Ectodermal cell (in vitro differentiated cells): ENCODE measurements at regions not wholly inside any gene's neighbourhood (a gene's known extent, or its start where the extent isn't known, plus 50 kb on each side); places are given as distances from the start of the nearest gene placed in this dataset.

Source experiments
- H3K27ac ChIP-seq: 2 replicates; pipeline ENCODE4 v1.7.0; 2013; ENCODE audit warnings: mild to moderate bottlenecking, low read depth, low read length; ENCODE audit not compliant: insufficient read depth, poor library complexity, severe bottlenecking
- H3K27me3 ChIP-seq: 2 replicates; pipeline ENCODE4 v1.7.0; 2013; ENCODE audit warnings: mild to moderate bottlenecking, low read length; ENCODE audit not compliant: insufficient read depth, control insufficient read depth, poor library complexity, severe bottlenecking
- H3K36me3 ChIP-seq: one replicate; pipeline ENCODE4 v1.7.0; 2013; ENCODE audit warnings: low read length; ENCODE audit not compliant: control insufficient read depth, insufficient read depth
- H3K4me1 ChIP-seq: one replicate; pipeline ENCODE4 v1.7.0; 2013; ENCODE audit warnings: low read length; ENCODE audit not compliant: control insufficient read depth, insufficient read depth
- H3K4me3 ChIP-seq: 2 replicates; pipeline ENCODE4 v1.7.0; 2013; ENCODE audit warnings: low read depth, low read length, control low read depth; ENCODE audit not compliant: insufficient read depth
- H3K9me3 ChIP-seq: 2 replicates; pipeline ENCODE4 v1.7.0; 2013; ENCODE audit warnings: mild to moderate bottlenecking, low read length, moderate library complexity; ENCODE audit not compliant: control insufficient read depth
- WGBS, 2 experiments: methylation state at CpG; one replicate each; pipeline ENCODE4 v1.1.7; 2013; ENCODE audit warnings: missing lambda C conversion rate in 2 of 2; 5-methylcytosine and 5-hydroxymethylcytosine counted together

DNA sequence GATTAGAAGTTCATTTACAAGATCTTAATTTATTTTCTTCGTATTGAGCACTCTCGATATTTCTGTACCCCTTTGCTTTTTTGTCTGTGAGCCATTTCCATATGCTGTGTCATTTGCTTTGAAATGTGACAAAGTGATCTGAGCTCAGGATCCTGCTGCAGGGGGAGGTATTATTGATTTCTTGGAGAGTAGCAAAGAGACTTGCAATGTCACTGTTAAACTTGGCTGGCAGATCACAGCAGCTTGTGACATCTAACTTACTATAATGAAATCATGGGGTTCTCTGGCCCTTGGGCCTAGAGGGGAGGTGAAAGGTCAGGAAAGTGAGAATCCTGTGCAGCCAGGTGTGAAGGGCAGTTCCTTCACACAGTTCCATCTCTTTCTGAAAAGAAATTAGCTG, 923.4 kb downstream of the REEP3 start:
- no peaks in the 10 kb centered on the region for H3K36me3 ChIP-seq
- H3K27me3 ChIP-seq, result no peaks in the 10 kb centered on the region
- H3K4me1 ChIP-seq, result no peaks in the 10 kb centered on the region
- no peaks in the 10 kb centered on the region for H3K9me3 ChIP-seq
- H3K27ac ChIP-seq, result no peak overlapping the region
- no peak overlapping the region for H3K4me3 ChIP-seq
- WGBS, 2 experiments, result 95 to 100% methylated on average over 2 of the region's 2 CpGs

DNA sequence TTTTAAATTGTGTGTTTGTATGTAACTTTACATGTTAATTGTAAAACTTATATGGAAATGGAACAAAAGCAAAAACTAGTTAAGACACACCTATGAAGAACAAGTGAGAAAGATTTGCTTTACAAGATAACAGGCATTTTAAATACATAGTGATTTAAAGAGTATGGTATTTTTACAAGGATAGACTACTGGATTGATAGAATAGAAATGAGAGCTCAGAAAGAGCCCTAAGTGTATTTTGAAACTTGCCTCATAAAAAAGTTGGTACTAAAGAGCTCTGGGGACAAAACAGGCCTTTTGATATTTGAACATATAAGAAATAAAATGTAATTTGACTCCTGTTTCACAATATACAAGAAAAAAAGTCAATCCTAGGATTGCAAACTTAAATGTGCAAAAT, 928.4 kb downstream of the REEP3 start:
- Histone ChIP-seq H3K27me3 (no peaks in the 10 kb centered on the region), H3K4me1 (no peaks in the 10 kb centered on the region)

GRCh38 chr10:64450312-64450711, 929.1 kb downstream of the REEP3 start:
- no peaks in the 10 kb centered on the region for H3K36me3 ChIP-seq
- 88 to 94% methylated on average over 1 of the region's 1 CpG for WGBS, 2 experiments
- H3K4me3 ChIP-seq, result no peak overlapping the region
- H3K27ac ChIP-seq, result no peak overlapping the region
- H3K9me3 ChIP-seq, result no peaks in the 10 kb centered on the region
- H3K4me1 ChIP-seq, result no peaks in the 10 kb centered on the region
- H3K27me3 ChIP-seq, result no peaks in the 10 kb centered on the region

More for the DNA sequence above, 928.4 kb downstream of the REEP3 start:
- Histone ChIP-seq H3K27ac (no peak overlapping the region), H3K4me3 (no peak overlapping the region), H3K9me3 (no peaks in the 10 kb centered on the region), H3K36me3 (no peaks in the 10 kb centered on the region)

DNA sequence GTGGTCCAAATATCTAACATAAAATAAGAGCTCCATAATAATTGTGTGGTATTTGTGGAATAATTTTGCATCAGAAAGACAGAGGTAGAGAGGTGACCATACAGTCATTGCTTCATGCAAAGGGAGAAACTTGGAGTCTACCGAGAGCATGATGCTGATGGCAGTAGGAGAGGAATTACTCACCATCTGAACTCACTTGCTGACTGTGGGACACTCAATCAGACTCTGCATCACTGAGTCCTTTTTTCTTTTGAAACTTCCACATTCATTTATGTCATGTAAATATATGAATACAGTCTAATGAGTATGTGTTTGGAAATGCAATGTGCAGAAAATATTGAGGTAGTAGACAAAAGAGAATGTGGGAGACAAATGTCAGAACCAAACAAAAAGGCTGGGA, 933.8 kb downstream of the REEP3 start:
- no peaks in the 10 kb centered on the region for H3K27me3 ChIP-seq
- no peaks in the 10 kb centered on the region for H3K4me1 ChIP-seq
- 88 to 95% methylated on average over 1 of the region's 1 CpG for WGBS, 2 experiments
- no peak overlapping the region for H3K27ac ChIP-seq
- no peaks in the 10 kb centered on the region for H3K36me3 ChIP-seq
- H3K4me3 ChIP-seq, result no peak overlapping the region
- no peaks in the 10 kb centered on the region for H3K9me3 ChIP-seq

GRCh38 chr10:64458306-64458705, 937.1 kb downstream of the REEP3 start:
- WGBS, 2 experiments, result 100% methylated on average over 1 of the region's 1 CpG; no CpG with 5 or more reads in 1 of the 2 experiments
- Histone ChIP-seq H3K4me1 (no peaks in the 10 kb centered on the region), H3K4me3 (no peak overlapping the region), H3K27me3 (no peaks in the 10 kb centered on the region), H3K27ac (no peak overlapping the region), H3K9me3 (no peaks in the 10 kb centered on the region), H3K36me3 (no peaks in the 10 kb centered on the region)

DNA sequence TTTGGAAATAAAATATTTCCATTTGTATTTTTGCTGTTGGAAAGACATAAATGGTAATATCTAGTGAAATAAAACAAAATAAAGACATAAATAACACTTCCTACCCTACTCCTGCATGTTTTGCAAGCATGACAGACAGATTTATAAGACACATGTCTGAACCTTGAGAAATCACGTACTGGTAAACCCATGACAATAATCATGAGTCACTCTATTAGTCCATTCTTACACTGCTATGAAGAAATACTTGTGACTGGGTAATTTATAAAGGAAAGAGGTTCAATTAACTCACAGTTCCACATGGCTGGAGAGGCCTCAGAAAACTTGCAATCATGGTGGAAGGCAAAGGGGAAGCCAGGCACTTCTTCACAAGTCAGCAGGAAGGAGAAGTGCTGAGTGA, 942.2 kb downstream of the REEP3 start:
- no peak overlapping the region for H3K4me3 ChIP-seq
- H3K9me3 ChIP-seq, result no peaks in the 10 kb centered on the region
- WGBS, 2 experiments, result 100% methylated on average over 1 of the region's 1 CpG

GRCh38 chr10:64465653-64466052, 944.5 kb downstream of the REEP3 start:
- H3K9me3 ChIP-seq, result no peaks in the 10 kb centered on the region
- H3K27me3 ChIP-seq, result no peaks in the 10 kb centered on the region
- H3K4me1 ChIP-seq, result no peaks in the 10 kb centered on the region
- no peak overlapping the region for H3K4me3 ChIP-seq
- H3K27ac ChIP-seq, result no peak overlapping the region
- H3K36me3 ChIP-seq, result no peaks in the 10 kb centered on the region
- WGBS, 2 experiments, result 94 to 97% methylated on average over 2 of the region's 2 CpGs

More for the DNA sequence above, 942.2 kb downstream of the REEP3 start:
- no peak overlapping the region for H3K27ac ChIP-seq
- H3K4me1 ChIP-seq, result no peaks in the 10 kb centered on the region
- no peaks in the 10 kb centered on the region for H3K36me3 ChIP-seq
- H3K27me3 ChIP-seq, result no peaks in the 10 kb centered on the region

- H3K27ac ChIP-seq, result no peak overlapping the region
- WGBS, 2 experiments, result 78 to 80% methylated on average over 2 of the region's 2 CpGs
- H3K36me3 ChIP-seq, result no peaks in the 10 kb centered on the region
- H3K4me1 ChIP-seq, result no peaks in the 10 kb centered on the region
- H3K4me3 ChIP-seq, result no peak overlapping the region
- H3K9me3 ChIP-seq, result no peaks in the 10 kb centered on the region
- H3K27me3 ChIP-seq, result no peaks in the 10 kb centered on the region
Observed at GRCh38 chr10:64468219-64468618, 947.0 kb downstream of the REEP3 start.

GRCh38 chr10:64476506-64476905, 955.3 kb downstream of the REEP3 start:
- no peak overlapping the region for H3K27ac ChIP-seq
- no peaks in the 10 kb centered on the region for H3K4me1 ChIP-seq
- no peaks in the 10 kb centered on the region for H3K36me3 ChIP-seq
- no peaks in the 10 kb centered on the region for H3K27me3 ChIP-seq
- H3K9me3 ChIP-seq, result no peaks in the 10 kb centered on the region
- H3K4me3 ChIP-seq, result no peak overlapping the region

GRCh38 chr10:64477791-64478190, 956.6 kb downstream of the REEP3 start:
- no peak overlapping the region for H3K27ac ChIP-seq
- H3K27me3 ChIP-seq, result no peaks in the 10 kb centered on the region
- no peaks in the 10 kb centered on the region for H3K36me3 ChIP-seq
- no peaks in the 10 kb centered on the region for H3K9me3 ChIP-seq
- H3K4me1 ChIP-seq, result no peaks in the 10 kb centered on the region
- H3K4me3 ChIP-seq, result no peak overlapping the region

DNA sequence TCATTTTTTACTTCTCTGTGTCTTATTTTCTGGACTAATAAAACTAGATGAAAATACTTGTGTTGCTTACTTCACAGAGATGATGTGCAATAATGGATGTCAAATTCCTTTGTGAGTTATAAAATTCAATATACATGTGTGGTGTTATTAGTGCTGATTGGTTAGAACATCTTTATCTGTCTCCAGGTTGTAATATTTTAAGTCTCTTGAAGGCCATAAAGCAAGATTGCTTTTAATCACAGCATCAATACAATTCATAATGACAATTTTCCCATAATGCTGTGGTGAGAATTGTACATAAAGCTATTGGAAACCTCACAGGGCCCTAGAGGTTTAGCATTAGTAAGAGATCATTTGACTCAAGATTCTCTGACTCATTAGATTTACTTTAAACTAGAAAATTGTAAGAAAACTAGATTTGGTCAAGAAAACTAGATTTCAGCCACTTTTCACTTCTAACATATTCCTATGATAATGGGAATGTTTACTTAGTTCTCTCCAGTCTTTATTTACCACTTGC, 963.7 kb downstream of the REEP3 start:
- Histone ChIP-seq H3K27ac (no peak overlapping the region), H3K36me3 (no peaks in the 10 kb centered on the region), H3K9me3 (no peaks in the 10 kb centered on the region), H3K4me3 (no peak overlapping the region), H3K27me3 (no peaks in the 10 kb centered on the region), H3K4me1 (no peaks in the 10 kb centered on the region)
